HG02840 (cell line): ENCODE measurements at regions not wholly inside any gene's neighbourhood (a gene's known extent, or its start where the extent isn't known, plus 50 kb on each side); places are given as distances from the start of the nearest gene placed in this dataset.
"Not testable (repeated sequence)": the region's sequence is repeated elsewhere in the genome, so short reads cannot be mapped to it uniquely, and the experiment has no call there.

Source experiments
- ATAC-seq: cut with Tn5 transposase; IDR thresholded peaks from one replicate; pipeline ENCODE4 v1.9.1; 2021; ENCODE audit warnings: mild to moderate bottlenecking, moderate library complexity, moderate number of reproducible peaks; ENCODE audit not compliant: unreplicated experiment, low FRiP score

GRCh38 chr21:5975719-5976118 lies 4545.7 kb upstream of the TPTE start:
- ATAC-seq, result not testable (repeated sequence)

- ATAC-seq, result not testable (repeated sequence)
Measured at GRCh38 chr21:5997586-5997985, 4523.8 kb upstream of the TPTE start.

DNA sequence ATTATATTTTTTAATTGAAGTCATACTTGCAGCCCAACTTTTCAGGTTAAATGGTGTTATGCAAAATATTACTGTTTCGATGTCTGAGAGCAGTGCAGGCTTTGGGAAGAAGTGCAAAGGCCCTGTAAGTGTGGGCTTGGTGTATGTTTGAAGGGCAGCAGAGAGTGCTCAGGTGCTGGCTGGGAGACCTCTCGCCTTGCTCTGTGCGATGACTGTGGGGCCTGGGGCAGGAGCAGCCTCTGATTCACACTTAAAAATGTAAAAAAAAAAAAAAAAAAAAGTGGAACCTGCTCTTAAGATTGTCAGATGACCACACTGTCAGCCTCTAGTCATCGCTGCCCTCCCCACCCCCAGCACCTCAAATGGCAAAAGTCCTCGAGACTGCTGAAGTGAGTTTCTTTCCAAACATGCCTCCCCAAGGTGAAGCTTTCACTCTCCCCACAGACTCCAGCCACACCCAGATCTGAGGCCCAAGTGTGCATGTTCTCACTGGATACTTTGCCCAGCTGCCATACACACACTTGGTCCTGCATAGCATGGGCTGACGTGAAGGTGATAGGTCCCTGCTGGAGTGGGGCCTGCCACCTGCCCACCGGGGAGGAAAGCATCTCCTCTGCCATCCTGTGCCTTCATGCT lies 4505.8 kb upstream of the TPTE start:
- ATAC-seq, result not testable (repeated sequence)

- ATAC-seq, result not testable (repeated sequence)
Measured at GRCh38 chr21:6020460-6020859, 4500.9 kb upstream of the TPTE start.

GRCh38 chr21:6020953-6021716 lies 4500.2 kb upstream of the TPTE start:
- not testable (repeated sequence) for ATAC-seq

DNA sequence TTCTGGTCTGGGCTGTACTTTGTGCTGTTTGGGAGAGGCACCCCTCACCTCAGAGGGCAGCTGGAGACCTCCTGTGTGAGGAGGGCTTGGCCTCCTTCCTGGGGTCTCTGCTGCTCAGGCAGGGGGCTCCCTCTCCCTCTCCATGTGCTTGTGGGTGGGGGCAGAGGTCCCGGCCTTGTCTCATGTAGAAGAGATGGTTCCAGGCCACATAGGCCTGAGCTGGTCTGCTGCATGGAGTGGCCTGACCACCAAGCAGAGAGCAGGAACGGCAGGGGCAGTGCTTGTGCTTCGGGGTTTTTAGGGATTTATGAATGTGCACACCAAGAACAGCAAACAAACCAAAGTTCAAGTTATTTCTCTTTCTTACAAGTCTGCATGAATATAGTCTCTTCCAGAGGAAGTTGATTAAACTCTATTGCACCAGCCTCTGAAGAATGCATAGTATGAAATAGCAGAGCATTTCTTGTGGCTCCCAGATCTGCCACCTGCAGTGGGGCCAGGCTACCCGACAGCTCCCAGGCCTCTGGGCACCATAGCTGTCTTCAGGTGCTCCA lies 4499.6 kb upstream of the TPTE start:
- ATAC-seq, result not testable (repeated sequence)

DNA sequence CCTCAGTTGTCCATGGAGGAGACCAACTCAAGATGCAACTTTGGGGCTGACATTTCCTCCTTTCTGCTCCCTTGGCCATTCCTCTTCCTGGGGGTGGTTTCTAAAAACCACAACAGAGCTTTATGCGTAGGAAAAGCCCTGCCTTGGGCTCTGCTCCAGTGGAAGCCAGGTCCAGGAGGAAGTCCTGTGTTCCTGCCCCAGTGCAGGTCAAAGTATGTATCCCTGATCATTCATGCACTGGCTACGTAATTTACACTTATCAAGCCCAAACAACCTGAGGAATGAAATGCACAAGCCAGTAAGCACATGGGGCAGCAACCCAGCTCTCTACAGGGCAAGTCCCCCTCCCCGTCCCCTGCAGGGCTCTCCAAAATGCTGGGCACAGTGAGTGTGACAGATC lies 4498.1 kb upstream of the TPTE start:
- not testable (repeated sequence) for ATAC-seq

DNA sequence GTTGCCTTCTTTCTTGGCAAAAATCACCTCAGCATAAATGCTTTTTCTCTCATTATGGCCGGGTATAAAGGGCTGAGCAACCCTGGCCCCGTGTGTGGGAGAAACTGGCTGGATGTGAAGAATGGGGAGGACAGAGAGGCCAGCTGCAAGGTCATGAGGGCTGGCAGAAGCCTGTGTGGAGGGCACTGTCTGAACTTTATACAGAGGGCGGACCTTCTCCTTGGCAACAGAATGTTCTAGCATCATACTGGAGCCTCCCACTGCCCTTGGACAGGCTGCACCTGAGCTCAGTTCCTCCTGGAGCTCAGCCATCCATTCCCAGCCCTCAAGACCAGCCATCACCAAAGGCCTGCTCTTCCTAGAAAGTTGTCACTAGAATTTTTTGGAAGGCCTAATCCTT lies 4496.2 kb upstream of the TPTE start:
- ATAC-seq, result not testable (repeated sequence)

- ATAC-seq, result not testable (repeated sequence)
Measured at GRCh38 chr21:6027497-6027896, 4493.9 kb upstream of the TPTE start.

GRCh38 chr21:6034124-6034678 lies 4487.2 kb upstream of the TPTE start:
- not testable (repeated sequence) for ATAC-seq

DNA sequence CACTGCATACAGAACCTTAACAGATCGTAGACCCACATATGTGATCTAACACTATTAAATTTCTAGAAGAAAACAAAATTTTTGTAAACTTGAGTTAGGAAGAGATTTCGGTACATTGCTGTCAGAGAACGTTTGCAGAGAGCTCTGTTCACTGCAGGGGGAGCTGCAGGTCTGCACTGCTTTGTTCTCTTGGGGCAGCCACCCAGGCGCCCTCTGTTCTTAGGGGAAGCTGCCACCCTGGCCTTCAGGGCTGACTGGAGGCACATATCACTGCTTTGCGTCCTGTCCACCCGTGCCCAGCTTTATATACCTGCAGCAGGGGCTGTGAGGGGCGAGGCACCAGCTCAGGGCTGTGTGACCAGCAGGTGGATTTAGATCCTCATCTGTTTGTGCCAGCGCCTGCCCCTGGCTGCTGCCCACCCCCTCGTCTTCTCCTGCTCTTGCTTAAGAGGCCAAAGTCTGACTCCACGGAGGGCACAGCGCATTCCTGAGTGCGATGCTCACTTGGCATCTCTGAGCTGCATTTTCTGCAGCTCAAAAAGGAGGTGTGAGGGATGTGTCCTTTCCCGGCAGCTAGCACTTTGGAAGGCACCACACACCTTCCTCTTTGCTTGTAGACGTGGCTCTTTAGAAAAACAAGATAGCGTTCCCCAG lies 4486.4 kb upstream of the TPTE start:
- ATAC-seq, result not testable (repeated sequence)

DNA sequence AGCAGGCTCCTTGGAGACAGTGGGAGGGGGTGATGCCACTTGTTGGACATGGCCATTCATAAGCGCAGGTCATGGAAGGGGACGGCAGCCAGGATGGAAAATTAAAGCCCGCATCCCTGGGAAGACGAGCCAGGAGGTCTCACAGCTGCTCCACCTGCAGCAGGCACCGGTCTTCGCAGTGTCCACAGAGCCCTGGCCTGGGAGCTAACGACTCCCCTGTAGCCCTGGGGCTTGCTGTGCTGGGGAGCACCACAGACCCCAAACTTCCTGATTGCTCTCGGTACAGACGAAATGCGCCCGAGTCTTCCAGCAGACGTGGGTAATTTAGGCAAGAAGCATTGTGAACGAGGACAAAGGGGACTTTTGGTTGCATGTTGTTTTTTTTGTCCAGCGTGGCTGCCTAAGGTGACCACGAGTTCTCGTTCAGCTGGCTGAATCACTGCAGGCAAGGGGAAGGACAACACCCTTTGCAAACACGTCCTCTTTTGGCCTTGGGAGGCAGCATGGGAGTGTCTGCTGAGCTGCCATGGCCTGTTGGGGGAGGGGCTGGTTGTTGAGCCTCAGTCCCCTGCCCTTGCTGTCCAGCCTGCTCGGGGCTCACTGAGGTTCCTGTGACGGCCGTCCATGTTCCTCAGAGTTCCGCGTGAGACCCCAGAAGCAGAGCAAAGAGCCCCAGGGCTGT lies 4485.8 kb upstream of the TPTE start:
- ATAC-seq, result not testable (repeated sequence)

GRCh38 chr21:6039224-6039623 lies 4482.2 kb upstream of the TPTE start:
- not testable (repeated sequence) for ATAC-seq

DNA sequence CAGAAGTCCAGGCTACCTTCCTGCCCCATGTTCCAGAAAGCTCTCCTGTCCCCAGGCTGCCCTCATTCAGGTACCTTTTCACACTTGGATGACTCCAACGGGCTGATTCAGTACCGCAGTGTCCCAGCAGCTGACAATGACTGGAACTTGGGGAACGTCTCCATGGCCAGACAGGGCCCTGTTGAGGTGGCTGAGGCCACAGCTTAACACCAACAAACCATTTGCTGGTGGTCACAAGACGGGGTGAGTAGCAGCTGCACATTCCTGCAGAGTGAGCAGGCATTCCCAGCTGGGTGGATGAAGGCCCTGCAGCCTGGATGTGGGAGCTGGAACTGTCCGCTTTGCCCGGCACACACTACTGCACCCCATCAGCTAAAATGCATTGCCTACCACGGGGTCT lies 4481.3 kb upstream of the TPTE start:
- not testable (repeated sequence) for ATAC-seq

- ATAC-seq, result not testable (repeated sequence)
Measured at GRCh38 chr21:6043430-6044275, 4477.7 kb upstream of the TPTE start.

- not testable (repeated sequence) for ATAC-seq
Measured at GRCh38 chr21:6044695-6045094, 4476.7 kb upstream of the TPTE start.

GRCh38 chr21:6049930-6050329 lies 4471.5 kb upstream of the TPTE start:
- ATAC-seq, result not testable (repeated sequence)

- not testable (repeated sequence) for ATAC-seq
Measured at GRCh38 chr21:6052109-6052508, 4469.3 kb upstream of the TPTE start.

- not testable (repeated sequence) for ATAC-seq
Measured at GRCh38 chr21:6053145-6053544, 4468.2 kb upstream of the TPTE start.
